Superior temporal gyrus (tissue), 1 donor: ENCODE measurements at regions not wholly inside any gene's neighbourhood (a gene's known extent, or its start where the extent isn't known, plus 50 kb on each side); places are given as distances from the start of the nearest gene placed in this dataset.

Experiments used
- DNase-seq: peaks from one replicate; pipeline ENCODE4 v3.0.0-alpha.2; 2016; ENCODE audit errors: extremely low spot score

DNA sequence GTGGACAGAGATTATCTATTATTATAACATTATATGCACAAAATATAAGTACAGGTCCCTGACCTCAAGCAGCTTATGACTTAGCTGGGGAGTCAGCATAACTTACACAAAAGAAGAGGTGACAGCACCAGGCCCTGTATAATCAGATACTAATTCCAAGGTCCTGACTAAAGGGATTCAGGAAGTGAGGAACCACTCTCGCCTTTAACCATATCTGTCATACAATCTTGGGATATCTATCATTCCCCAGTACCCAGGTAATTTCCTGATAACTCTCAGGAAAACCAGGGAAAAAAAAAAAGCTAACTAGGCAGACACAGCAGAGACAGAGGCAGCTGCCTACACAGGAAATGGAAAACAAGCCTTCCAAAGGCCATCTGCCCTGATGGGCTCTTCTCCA, 78.5 kb upstream of the CAMK1G start:
- DNase-seq = no peak

- no peak for DNase-seq
These were observed 77.4 kb upstream of the CAMK1G start for GRCh38 chr1:209506101-209506500.

- DNase-seq = no peak
These were observed 74.5 kb upstream of the CAMK1G start for GRCh38 chr1:209509039-209509438.

DNA sequence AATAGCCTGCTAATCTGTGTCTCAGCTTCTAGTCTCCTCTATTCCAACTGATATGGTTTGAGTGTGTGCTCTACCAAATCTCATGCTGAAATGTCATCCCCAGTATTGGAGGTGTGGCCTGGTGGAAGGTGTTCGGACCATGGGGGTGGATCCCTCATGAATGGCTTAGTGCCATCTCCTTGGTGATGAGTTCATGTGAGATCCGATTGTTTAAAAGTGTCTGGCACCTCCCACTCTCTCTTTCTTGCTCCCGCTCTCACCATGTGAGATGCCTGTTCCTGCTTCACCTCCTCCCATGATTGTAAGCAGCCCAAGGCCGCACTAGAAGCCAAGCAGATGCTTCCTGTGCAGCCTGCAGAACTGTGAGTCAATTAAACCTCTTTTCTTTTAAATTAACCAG, 73.5 kb upstream of the CAMK1G start:
- no peak for DNase-seq

GRCh38 chr1:209511169-209511568, 72.3 kb upstream of the CAMK1G start:
- DNase-seq = no peak

DNA sequence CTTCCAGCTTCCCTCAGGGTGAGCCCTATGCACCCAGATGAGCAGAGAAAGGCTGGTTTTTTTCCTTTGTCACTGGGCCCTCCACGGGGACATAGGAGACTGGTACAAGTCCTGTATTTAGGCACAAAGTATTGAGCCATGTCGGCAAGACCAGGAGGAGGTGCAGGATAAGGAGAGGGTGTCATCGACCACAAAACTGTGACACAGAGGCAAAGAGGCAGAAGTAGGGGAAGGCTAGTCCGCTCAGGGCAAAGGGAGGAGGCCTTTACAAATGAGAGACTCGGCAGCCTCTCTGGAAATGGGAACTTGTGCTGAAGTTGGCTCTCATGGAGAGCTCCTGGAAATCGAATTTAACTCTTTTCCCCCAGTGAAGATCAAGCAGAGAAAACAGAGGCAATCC, 70.7 kb upstream of the CAMK1G start:
- no peak for DNase-seq

GRCh38 chr1:209513226-209513625, 70.3 kb upstream of the CAMK1G start:
- DNase-seq = no peak

DNA sequence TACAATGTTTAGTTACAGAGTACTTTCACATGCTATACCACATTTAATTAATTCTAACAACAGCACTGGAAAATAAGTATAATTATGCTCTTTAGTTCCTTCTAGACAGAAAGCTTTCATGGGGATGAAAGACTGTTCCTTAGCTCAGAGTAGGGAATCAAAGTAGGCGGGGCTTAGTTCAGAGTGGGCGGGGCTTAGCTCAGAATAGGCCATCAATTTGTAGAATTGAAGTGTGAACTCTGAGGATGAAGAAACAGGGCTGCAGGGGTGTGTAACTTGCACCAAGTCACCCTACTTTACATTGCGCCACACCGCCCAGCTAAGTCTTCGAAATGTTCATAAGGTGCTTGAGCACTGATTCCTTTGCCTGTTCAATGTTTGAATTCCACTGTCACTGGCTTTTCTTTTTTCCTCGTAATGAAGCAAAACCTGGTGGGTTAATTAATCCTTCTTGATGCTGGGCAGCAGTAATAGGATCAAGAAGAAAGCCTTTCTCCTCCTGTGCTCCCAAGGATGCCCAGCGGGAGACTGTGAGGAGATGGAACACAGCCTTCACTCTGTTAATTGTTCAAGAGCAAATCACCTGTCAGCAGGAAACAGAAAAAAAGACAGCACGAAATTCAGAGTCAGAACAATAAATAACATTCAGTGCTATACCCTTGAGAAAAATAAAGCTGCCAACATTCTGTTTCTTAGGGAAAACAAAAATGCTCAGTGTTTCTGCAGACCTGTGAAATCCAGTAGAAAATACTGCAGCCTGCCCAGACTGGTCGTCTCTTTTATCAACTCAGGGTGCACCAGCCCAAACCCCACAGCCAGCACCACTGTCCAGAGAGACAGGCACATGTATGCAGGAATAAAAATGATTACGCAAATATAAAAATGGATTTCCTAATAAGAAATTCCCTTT, 66.5 kb upstream of the CAMK1G start:
- DNase-seq = no peak

DNA sequence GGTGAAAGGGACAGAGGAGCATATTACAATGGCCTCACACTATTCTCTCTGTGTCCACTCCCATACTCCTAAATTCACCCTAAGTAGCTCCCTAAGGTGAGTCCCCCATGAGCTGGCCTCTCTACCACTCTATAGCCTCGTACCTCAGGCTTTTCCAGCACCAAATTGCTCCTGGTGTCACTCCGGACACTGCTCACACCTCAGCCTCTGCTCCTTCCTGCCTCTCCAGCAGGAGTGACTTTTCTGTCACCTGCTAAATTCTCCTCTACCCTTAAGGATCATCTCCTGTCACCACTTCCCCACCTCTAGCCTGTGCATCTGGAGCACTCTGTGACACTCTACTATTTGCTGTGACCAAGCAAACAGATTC, 65.8 kb upstream of the CAMK1G start:
- DNase-seq = no peak

DNA sequence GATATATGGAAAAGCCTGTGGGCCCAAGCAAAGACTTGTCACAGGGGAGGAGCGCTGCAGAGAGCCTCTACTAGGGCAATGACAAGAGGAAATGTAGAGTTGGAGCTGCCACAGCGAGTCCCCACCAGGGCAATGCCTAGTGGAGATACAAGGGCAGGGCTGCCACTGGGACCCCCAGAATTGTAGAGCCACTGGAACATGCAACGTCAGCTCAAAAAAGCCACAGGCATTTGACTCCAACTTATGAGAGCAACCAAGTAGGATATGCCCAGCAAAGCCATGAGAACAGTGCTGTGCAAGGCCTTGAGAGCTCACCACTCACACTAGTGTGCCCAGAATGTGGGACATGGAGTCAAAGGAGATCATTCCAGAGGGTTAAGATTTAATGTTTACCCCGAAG, 63.7 kb upstream of the CAMK1G start:
- DNase-seq = no peak

GRCh38 chr1:209522826-209523225, 60.7 kb upstream of the CAMK1G start:
- DNase-seq = no peak

GRCh38 chr1:209526137-209526536, 57.4 kb upstream of the CAMK1G start:
- DNase-seq = no peak

GRCh38 chr1:209527372-209527771, 56.1 kb upstream of the CAMK1G start:
- DNase-seq = no peak

DNA sequence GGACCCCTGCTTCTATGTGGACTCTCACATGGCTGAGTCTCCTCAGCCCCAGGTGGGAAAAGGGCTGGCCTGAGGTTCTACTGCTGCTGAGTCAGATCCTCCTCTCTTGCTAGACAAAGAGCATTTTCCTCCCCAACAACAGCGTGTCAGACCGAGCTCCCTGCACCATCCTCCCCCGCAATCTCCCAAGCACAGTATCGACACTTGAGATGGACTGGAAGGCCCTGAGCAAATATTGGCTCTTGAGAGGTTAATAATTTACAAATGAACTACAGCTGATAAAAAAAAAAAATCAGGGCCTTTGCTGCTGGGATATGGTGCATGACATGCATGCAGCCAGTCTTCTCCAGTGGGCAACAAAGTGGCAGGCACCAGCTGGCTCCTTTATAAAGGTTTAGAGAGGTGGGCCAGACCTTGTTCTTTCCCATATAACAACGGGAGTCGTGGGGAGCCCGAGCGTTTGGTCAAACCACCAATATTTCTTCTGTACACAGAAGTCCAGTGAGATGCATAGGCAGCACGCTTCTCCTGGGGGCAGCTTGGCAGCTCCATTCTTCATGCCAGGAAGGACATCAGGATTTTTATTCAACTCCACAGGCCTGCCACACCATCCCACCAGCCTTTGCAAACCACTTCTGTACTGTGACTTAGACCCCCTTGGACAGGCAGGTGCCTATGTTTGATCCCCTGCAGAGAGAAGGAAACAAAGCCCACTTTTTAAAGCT, 55.4 kb upstream of the CAMK1G start:
- DNase-seq = no peak

GRCh38 chr1:209529233-209529632, 54.3 kb upstream of the CAMK1G start:
- no peak for DNase-seq

- no peak for DNase-seq
These were observed 52.5 kb upstream of the CAMK1G start for GRCh38 chr1:209531006-209531405.

DNA sequence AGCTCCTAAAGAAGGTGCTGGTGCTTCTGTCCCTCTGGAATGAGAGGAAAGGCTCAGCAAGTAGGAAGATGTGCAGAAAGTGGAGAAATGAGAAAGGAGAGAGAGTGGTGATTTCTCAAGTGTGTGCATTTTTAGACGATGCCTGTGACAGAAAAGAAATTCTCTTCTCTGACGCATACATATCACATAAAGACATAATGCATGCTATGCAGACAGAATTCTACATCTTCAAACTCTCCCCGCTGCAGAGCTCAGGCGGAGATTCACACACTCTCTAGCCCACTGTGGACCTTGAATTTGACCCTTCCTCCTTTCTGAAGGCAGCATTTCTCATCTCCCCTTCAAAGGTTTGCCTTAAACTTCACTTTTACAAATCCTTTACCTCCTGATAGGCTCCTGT, 52.0 kb upstream of the CAMK1G start:
- no peak for DNase-seq
